ENCODE measurements at regions not wholly inside any gene's neighbourhood (a gene's known extent, or its start where the extent isn't known, plus 50 kb on each side); places are given as distances from the start of the nearest gene placed in this dataset.

- no peaks in the 10 kb centered on the region for H3K9me3 ChIP-seq
- 73% methylated on average over 3 of the region's 5 CpGs for WGBS (ENCODE audit: insufficient coverage, low coverage, low lambda C conversion rate, missing lambda C conversion rate)
Measured at GRCh38 chr2:36197181-36197971, 158.2 kb upstream of the CRIM1 start.

DNA sequence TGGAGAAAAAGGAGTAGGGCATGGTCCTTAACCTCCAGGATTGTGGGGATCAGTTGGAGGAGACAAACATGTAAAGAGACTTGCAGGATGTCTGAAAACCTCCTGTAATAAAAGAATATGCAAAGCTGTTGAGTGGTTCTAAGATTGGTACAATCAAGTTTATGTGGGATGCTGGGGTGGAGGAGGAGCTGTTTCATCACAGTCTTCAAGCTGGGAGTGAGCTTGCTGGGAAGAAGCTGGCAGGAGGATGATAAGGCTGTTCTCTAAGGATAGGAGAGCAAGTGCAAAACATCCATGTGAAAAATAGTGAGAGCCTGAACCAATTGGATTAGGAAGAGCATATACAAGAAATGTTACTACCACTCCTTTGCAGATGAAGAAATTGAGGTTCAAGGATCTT is 161.9 kb upstream of the CRIM1 start:
- intact Hi-C loops (cut with DNase I), result no loop called here
- no peak for TF ChIP-seq CTCF (IDR thresholded peaks at IDR 0.05)
- TF ChIP-seq POLR2A (IDR thresholded peaks at IDR 0.05), result no peak
- Histone ChIP-seq H3K27me3 (no peaks in the 10 kb centered on the region), H3K4me1 (peaks cover 0 to 5% (median 0%) of the 10 kb centered on the region in 4 donors), H3K4me3 (no peak overlapping the region), H3K9me3 (no peaks in the 10 kb centered on the region), H3K36me3 (no peaks in the 10 kb centered on the region), H3K27ac (no peak overlapping the region)
- no peak for ATAC-seq
- no peak for DNase-seq

More at GRCh38 chr2:36197181-36197971, 158.2 kb upstream of the CRIM1 start:
- ATAC-seq, result no peak
- no peak overlapping the region for H3K4me3 ChIP-seq
- TF ChIP-seq POLR2A (IDR thresholded peaks at IDR 0.05) (no peak), CTCF (IDR thresholded peaks at IDR 0.05) (no peak)
- intact Hi-C loops (cut with DNase I), result no loop called here
- H3K4me1 ChIP-seq, result peaks cover 0 to 5% (median 0%) of the 10 kb centered on the region in 4 donors
- no peak overlapping the region for H3K27ac ChIP-seq
- no peak for DNase-seq
- H3K36me3 ChIP-seq, result no peaks in the 10 kb centered on the region
- no peaks in the 10 kb centered on the region for H3K27me3 ChIP-seq

DNA sequence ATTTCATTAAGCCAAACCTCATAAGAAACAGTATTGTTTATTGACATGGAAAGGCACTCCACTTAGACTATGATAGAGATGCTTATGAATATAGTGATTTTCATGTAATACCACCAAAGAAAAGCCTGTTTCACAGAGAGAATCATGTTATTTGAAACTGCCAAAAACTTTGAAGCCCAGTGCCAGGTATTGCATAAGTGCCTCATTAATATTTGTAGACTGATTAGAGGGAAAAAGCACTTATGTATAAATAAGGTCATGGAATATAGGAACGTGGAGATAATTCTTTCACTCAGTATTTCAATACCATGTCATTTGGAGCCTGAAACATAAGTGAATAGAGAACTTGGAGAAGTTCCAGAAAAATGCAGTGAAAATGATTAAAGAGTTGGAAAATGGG is 162.6 kb upstream of the CRIM1 start:
- H3K9me3 ChIP-seq, result no peaks in the 10 kb centered on the region
- 6% methylated on average over 1 of the region's 1 CpG for WGBS (ENCODE audit: insufficient coverage, low coverage, low lambda C conversion rate, missing lambda C conversion rate)
- peak in 1 of 4 donors; percentile 27 for ATAC-seq

GRCh38 chr2:36190097-36190496 is 165.5 kb upstream of the CRIM1 start:
- DNase-seq, result no peak
- H3K27ac ChIP-seq, result no peak overlapping the region
- H3K9me3 ChIP-seq, result no peaks in the 10 kb centered on the region
- H3K36me3 ChIP-seq, result no peaks in the 10 kb centered on the region
- TF ChIP-seq CTCF (IDR thresholded peaks at IDR 0.05) (no peak), POLR2A (IDR thresholded peaks at IDR 0.05) (no peak)
- H3K27me3 ChIP-seq, result no peaks in the 10 kb centered on the region
- WGBS (ENCODE audit: insufficient coverage, low coverage, low lambda C conversion rate, missing lambda C conversion rate), result 33% methylated on average over 1 of the region's 1 CpG
- intact Hi-C loops (cut with DNase I), result no loop called here
- ATAC-seq, result no peak
- no peak overlapping the region for H3K4me3 ChIP-seq
- peaks cover 0 to 5% (median 0%) of the 10 kb centered on the region in 4 donors for H3K4me1 ChIP-seq

More for the DNA sequence above, 162.6 kb upstream of the CRIM1 start:
- Histone ChIP-seq H3K36me3 (no peaks in the 10 kb centered on the region), H3K27me3 (no peaks in the 10 kb centered on the region), H3K4me1 (peaks cover 0 to 5% (median 0%) of the 10 kb centered on the region in 4 donors), H3K27ac (no peak overlapping the region), H3K4me3 (no peak overlapping the region)
- no peak for DNase-seq
- TF ChIP-seq CTCF (IDR thresholded peaks at IDR 0.05) (no peak), POLR2A (IDR thresholded peaks at IDR 0.05) (no peak)
- intact Hi-C loops (cut with DNase I), result no loop called here

Data from right lobe of liver (tissue), 6 donors.